AG04450 (cell line): ENCODE measurements at regions not wholly inside any gene's neighbourhood (a gene's known extent, or its start where the extent isn't known, plus 50 kb on each side); places are given as distances from the start of the nearest gene placed in this dataset.

ENCODE experiments used
- CTCF ChIA-PET: fragments of 300-600, 350-600 bp; formaldehyde crosslinking; extraction: SDS; loops from one replicate; lab custom pipeline; 2022; ENCODE audit warnings: antibody characterized with exemption, inconsistent platforms; lab: Charles Lee
- POLR2A ChIA-PET: fragments of 350-600 bp; formaldehyde crosslinking; extraction: SDS; loops from one replicate; lab custom pipeline; 2021; ENCODE audit warnings: antibody characterized with exemption, inconsistent platforms; lab: Yijun Ruan, JAX
- DNase-seq: peaks from one replicate; pipeline ENCODE4 v3.0.0-alpha.2; 2011; ENCODE audit warnings: low read depth, low spot score
- H3K27ac ChIP-seq: one replicate; pipeline ENCODE4 v1.5.1; 2012; ENCODE audit warnings: low read depth, low read length, control low read depth
- H3K27me3 ChIP-seq: one replicate; pipeline ENCODE4 v1.6.0; 2012; ENCODE audit warnings: low read length; ENCODE audit not compliant: control insufficient read depth, insufficient read depth
- H3K4me3 ChIP-seq: 2 replicates; pipeline ENCODE4 v1.5.1; 2011; ENCODE audit warnings: mild to moderate bottlenecking, low read depth, low read length, control low read depth
- H3K9me3 ChIP-seq: 2 replicates; pipeline ENCODE4 v1.5.1; 2012; ENCODE audit warnings: low read length; ENCODE audit not compliant: control insufficient read depth, insufficient read depth
- CTCF ChIP-seq: IDR thresholded peaks from 2 replicates; pipeline ENCODE4 v1.5.1; 2011; ENCODE audit warnings: low read depth, low read length, control low read depth, inconsistent platforms

GRCh38 chr20:8935878-8936277 is 133.0 kb upstream of the PLCB4 start:
- Histone ChIP-seq H3K27ac (no peak overlapping the region), H3K27me3 (no peaks in the 10 kb centered on the region), H3K4me3 (no peak overlapping the region), H3K9me3 (no peaks in the 10 kb centered on the region; the same call in 1 of the 2 replicates)
- ChIA-PET CTCF (interaction anchor here (0.7 kb wide), 1 partner anchor 148 kb away, joined by 3 read pairs; no protein-coding TSS in a partner anchor), POLR2A (no interaction called here)
- DNase-seq = no peak
- no peak for TF ChIP-seq CTCF

GRCh38 chr20:8938532-8938931 is 130.4 kb upstream of the PLCB4 start:
- Histone ChIP-seq H3K27me3 (no peaks in the 10 kb centered on the region), H3K27ac (no peak overlapping the region), H3K4me3 (no peak overlapping the region), H3K9me3 (no peaks in the 10 kb centered on the region; the same call in 1 of the 2 replicates)
- no peak for TF ChIP-seq CTCF
- ChIA-PET POLR2A (no interaction called here), CTCF (interaction anchor here (1.6 kb wide), 1 partner anchor 85 kb away, joined by 3 read pairs; no protein-coding TSS in a partner anchor)
- no peak for DNase-seq

GRCh38 chr20:8940326-8940725 is 128.6 kb upstream of the PLCB4 start:
- H3K4me3 ChIP-seq = no peak overlapping the region
- no peaks in the 10 kb centered on the region; the same call in 1 of the 2 replicates for H3K9me3 ChIP-seq
- no peak for TF ChIP-seq CTCF
- no peak for DNase-seq
- no peaks in the 10 kb centered on the region for H3K27me3 ChIP-seq
- ChIA-PET POLR2A (no interaction called here), CTCF (no interaction called here)
- H3K27ac ChIP-seq = no peak overlapping the region

DNA sequence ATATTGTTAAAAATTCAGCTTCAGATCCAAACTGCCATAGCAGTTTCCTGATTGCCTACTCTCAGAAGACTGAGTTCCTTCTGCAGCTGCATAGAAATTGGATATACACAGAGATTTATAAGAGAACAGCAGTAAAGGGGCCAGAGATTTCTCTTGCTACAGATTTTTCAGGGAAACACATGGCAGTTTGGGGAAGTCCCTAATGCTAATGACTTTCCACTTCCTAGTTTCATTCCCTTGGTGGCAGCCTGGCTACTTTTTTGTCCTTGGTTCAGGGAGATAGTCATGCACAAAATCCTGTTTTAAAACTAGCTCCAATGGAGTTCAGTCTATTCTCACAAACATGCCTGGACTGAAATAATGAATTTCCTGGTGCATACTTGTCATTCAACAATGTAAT is 125.3 kb upstream of the PLCB4 start:
- TF ChIP-seq CTCF = no peak
- H3K27me3 ChIP-seq = no peaks in the 10 kb centered on the region
- ChIA-PET POLR2A (no interaction called here), CTCF (no interaction called here)
- no peak for DNase-seq
- H3K27ac ChIP-seq = no peak overlapping the region
- no peaks in the 10 kb centered on the region for H3K9me3 ChIP-seq
- H3K4me3 ChIP-seq = no peak overlapping the region

DNA sequence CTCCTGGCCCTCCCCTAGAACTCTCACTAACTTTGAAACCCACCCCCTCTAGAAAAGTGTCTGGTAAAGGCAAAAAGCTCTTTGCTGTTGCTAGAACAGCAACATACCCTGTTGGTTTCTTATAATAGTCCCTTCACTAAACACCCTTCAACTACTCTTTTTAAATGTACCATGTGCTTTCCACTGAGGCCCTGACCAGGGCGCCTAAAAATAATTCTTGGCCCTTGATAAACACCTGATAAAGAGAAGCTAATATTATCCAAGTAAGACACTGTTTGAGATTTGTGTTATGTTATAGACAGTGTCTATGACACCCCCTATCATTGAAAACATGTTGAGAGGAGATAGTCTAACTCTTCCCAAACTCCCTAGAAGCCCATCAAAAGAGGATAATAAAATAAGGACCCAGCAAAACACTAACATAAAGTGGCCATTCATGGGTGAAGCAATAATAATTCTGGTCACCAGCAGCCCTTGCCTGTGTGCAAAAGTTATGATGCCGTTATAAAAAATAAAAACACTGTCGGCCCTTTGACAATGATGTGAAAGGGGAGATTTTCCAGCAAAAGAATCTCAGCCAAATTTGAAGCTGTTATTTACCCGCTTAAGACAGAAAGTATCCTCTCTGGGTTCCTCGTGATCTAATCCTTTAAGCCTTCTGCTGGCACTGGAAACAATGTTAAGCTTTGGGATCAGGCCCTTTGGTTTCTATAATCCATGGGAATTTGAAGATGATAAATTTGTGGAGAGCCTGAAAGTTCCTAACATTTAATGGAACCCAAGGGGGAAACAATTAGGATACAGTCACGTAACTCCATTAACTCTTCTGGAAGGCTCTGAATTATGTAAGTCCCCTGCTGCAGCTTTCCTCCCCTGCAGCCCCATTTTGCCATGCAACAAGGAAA is 122.6 kb upstream of the PLCB4 start:
- DNase-seq = no peak
- ChIA-PET POLR2A (no interaction called here), CTCF (interaction anchor here (1.3 kb wide), 1 partner anchor 23 kb away, joined by 3 read pairs; no protein-coding TSS in a partner anchor)
- Histone ChIP-seq H3K9me3 (no peaks in the 10 kb centered on the region), H3K4me3 (no peak overlapping the region), H3K27me3 (no peaks in the 10 kb centered on the region), H3K27ac (no peak overlapping the region)
- no peak for TF ChIP-seq CTCF
